IMR-90 (cell line): ENCODE measurements at regions not wholly inside any gene's neighbourhood (a gene's known extent, or its start where the extent isn't known, plus 50 kb on each side); places are given as distances from the start of the nearest gene placed in this dataset.

Source experiments
- ATAC-seq: fragments of 200-7000 bp; cut with Tn5 transposase; 2 replicates; pipeline ENCODE4 v1.9.1; 2020; ENCODE audit warnings: low read depth, mild to moderate bottlenecking, moderate library complexity
- BruUV-seq: library from RNA; stranded (reverse); fragments of 400-500 nt; replicated peaks from 2 replicates; lab custom pipeline; 2021; lab: Mats Ljungman, UMichigan
- CTCF ChIA-PET: fragments of 300-600 bp; formaldehyde crosslinking; extraction: SDS; loops from one replicate; lab custom pipeline; 2021; ENCODE audit warnings: antibody characterized with exemption; lab: Yijun Ruan, JAX
- POLR2A ChIA-PET: fragments of 300-600 bp; sonication (Branson Sonifier 250); formaldehyde crosslinking; loops from one replicate; lab custom pipeline; 2022; ENCODE audit warnings: antibody characterized with exemption; ENCODE audit not compliant: unreplicated experiment; lab: Charles Lee
- DNase-seq: peaks from one replicate; pipeline ENCODE4 v3.0.0; 2013
- H2AFZ ChIP-seq: replicated peaks from 2 replicates; pipeline ENCODE3; 2013; ENCODE audit warnings: low read length, mild to moderate bottlenecking; ENCODE audit not compliant: poor library complexity
- H2AK5ac ChIP-seq: 2 replicates; pipeline ENCODE4 v1.6.1; 2013; ENCODE audit warnings: low read depth, low read length, inconsistent platforms
- H2AK9ac ChIP-seq: replicated peaks from 2 replicates; pipeline ENCODE3; 2013; ENCODE audit warnings: mild to moderate bottlenecking, low read depth, low read length, moderate library complexity; ENCODE audit not compliant: poor library complexity
- H2BK120ac ChIP-seq: 2 replicates; pipeline ENCODE4 v1.6.1; 2013; ENCODE audit warnings: low read depth, low read length, inconsistent platforms
- H2BK15ac ChIP-seq: 3 replicates; pipeline ENCODE4 v1.6.1; 2013; ENCODE audit warnings: low read depth, low read length, inconsistent platforms
- H2BK20ac ChIP-seq: 2 replicates; pipeline ENCODE4 v1.6.1; 2013; ENCODE audit warnings: low read depth, mild to moderate bottlenecking, inconsistent platforms, low read length, moderate library complexity
- H2BK5ac ChIP-seq: 2 replicates; pipeline ENCODE4 v1.6.1; 2013; ENCODE audit warnings: mild to moderate bottlenecking, low read depth, low read length, inconsistent platforms; ENCODE audit not compliant: poor library complexity, severe bottlenecking
- H3K14ac ChIP-seq: replicated peaks from 2 replicates; pipeline ENCODE4 v1.6.1; 2013; ENCODE audit warnings: low read depth, low read length, inconsistent platforms
- H3K18ac ChIP-seq: 2 replicates; pipeline ENCODE4 v1.6.1; 2013; ENCODE audit warnings: low read depth, low read length, control low read depth
- H3K23ac ChIP-seq: 2 replicates; pipeline ENCODE4 v1.6.1; 2013; ENCODE audit warnings: low read depth, low read length, inconsistent platforms
- H3K27ac ChIP-seq: 2 replicates; pipeline ENCODE4 v1.5.1; 2013; ENCODE audit warnings: mild to moderate bottlenecking, control low read depth, low read length; ENCODE audit not compliant: insufficient read depth
- H3K27me3 ChIP-seq: 2 replicates; pipeline ENCODE4 v1.6.1; 2013; ENCODE audit warnings: low read length; ENCODE audit not compliant: control insufficient read depth, insufficient read depth
- H3K36me3 ChIP-seq: 2 replicates; pipeline ENCODE4 v1.6.1; 2013; ENCODE audit warnings: low read length, mixed read lengths; ENCODE audit not compliant: control insufficient read depth, insufficient read depth
- H3K4ac ChIP-seq: 2 replicates; pipeline ENCODE4 v1.6.1; 2013; ENCODE audit warnings: low read depth, low read length, inconsistent platforms
- H3K4me1 ChIP-seq: 2 replicates; pipeline ENCODE4 v1.6.1; 2013; ENCODE audit warnings: low read length, mixed read lengths; ENCODE audit not compliant: control insufficient read depth, insufficient read depth
- H3K4me2 ChIP-seq: 2 replicates; pipeline ENCODE4 v1.6.1; 2013; ENCODE audit warnings: low read depth, mild to moderate bottlenecking, control low read depth, low read length, moderate library complexity
- H3K4me3 ChIP-seq: 2 replicates; pipeline ENCODE4 v1.5.1; 2013; ENCODE audit warnings: low read depth, mild to moderate bottlenecking, control low read depth, low read length, moderate library complexity; ENCODE audit not compliant: insufficient read depth
- H3K56ac ChIP-seq: 2 replicates; pipeline ENCODE4 v1.6.1; 2013; ENCODE audit warnings: low read length, inconsistent platforms; ENCODE audit not compliant: insufficient read depth; ENCODE audit errors: extremely low read depth
- H3K79me1 ChIP-seq, 2 experiments: 2 replicates each; pipeline ENCODE4 v1.6.1; 2013; ENCODE audit warnings: low read length in 2 of 2, inconsistent platforms in 1 of 2, low read depth in 1 of 2
- H3K9ac ChIP-seq: 2 replicates; pipeline ENCODE4 v1.6.1; 2013; ENCODE audit warnings: low read depth, low read length, control low read depth
- H3K9me1 ChIP-seq: 2 replicates; pipeline ENCODE4 v1.6.1; 2013; ENCODE audit warnings: low read length, inconsistent platforms; ENCODE audit not compliant: insufficient read depth
- H3K9me3 ChIP-seq: 2 replicates; pipeline ENCODE4 v1.6.1; 2013; ENCODE audit warnings: low read length; ENCODE audit not compliant: control insufficient read depth, insufficient read depth
- H4K20me1 ChIP-seq: 2 replicates; pipeline ENCODE4 v1.6.1; 2013; ENCODE audit warnings: low read length, inconsistent platforms; ENCODE audit not compliant: insufficient read depth
- H4K5ac ChIP-seq: 2 replicates; pipeline ENCODE4 v1.6.1; 2013; ENCODE audit warnings: mild to moderate bottlenecking, low read depth, low read length, control low read depth
- H4K8ac ChIP-seq, 2 experiments: 2 replicates each; pipeline ENCODE4 v1.6.1; 2013; ENCODE audit warnings: low read depth in 2 of 2, low read length in 2 of 2, control low read depth in 1 of 2, inconsistent platforms in 1 of 2
- H4K91ac ChIP-seq: 2 replicates; pipeline ENCODE4 v1.6.1; 2013; ENCODE audit warnings: low read depth, low read length, inconsistent platforms; ENCODE audit not compliant: insufficient read depth
- BHLHE40 ChIP-seq: fragments of 150-350 bp; IDR thresholded peaks from 2 replicates; pipeline ENCODE4 v1.6.1; 2016; ENCODE audit warnings: mild to moderate bottlenecking, low read depth, low read length
- CTCF ChIP-seq: conservative IDR thresholded peaks from 2 replicates; pipeline ENCODE4 v1.5.1; 2012; ENCODE audit warnings: mild to moderate bottlenecking, low read depth, low read length, improper control_type of control experiment
- ELK1 ChIP-seq: fragments of 150-350 bp; IDR thresholded peaks from 2 replicates; pipeline ENCODE4 v1.6.1; 2016; ENCODE audit warnings: low read depth, mild to moderate bottlenecking, low read length, moderate library complexity, borderline replicate concordance
- POLR2A ChIP-seq: IDR thresholded peaks from 2 replicates; pipeline ENCODE4 v1.6.1; 2012; ENCODE audit warnings: mild to moderate bottlenecking, low read depth, low read length
- RFX5 ChIP-seq: IDR thresholded peaks from 2 replicates; pipeline ENCODE4 v1.8.0; 2012; ENCODE audit warnings: low read depth, mild to moderate bottlenecking, low read length, moderate library complexity
- WGBS, 2 experiments: methylation state at CpG; one replicate each; pipeline versions ENCODE4 v1.1.5 to v1.1.7; 2013; ENCODE audit warnings: missing lambda C conversion rate in 2 of 2; ENCODE audit not compliant: insufficient read length in 1 of 2; ENCODE audit errors: extremely low coverage in 2 of 2; 5-methylcytosine and 5-hydroxymethylcytosine counted together
- dilution Hi-C: fragments of 300-500 bp; cut with HindIII; formaldehyde crosslinking; loops from one replicate; pipeline ENCODE4 v1.14.3; 2018; ENCODE audit warnings: low sequenced_read_pairs; ENCODE audit not compliant: unreplicated experiment
- in situ Hi-C: fragments of 300-500 bp; cut with MboI; formaldehyde crosslinking; loops from 3 replicates; pipeline ENCODE4 v1.14.3; 2019; ENCODE audit warnings: low sequenced_read_pairs, inconsistent platforms, mixed read lengths
- intact Hi-C: fragments of 100-400 bp; cut with micrococcal nuclease; formaldehyde crosslinking; loops from 2 replicates; pipeline ENCODE4 v1.10.0; 2022

GRCh38 chr22:27650572-27650971, 151.0 kb downstream of the MN1 start:
- no peak overlapping the region for H4K8ac ChIP-seq
- no peak overlapping the region for H3K4ac ChIP-seq
- H2AK9ac ChIP-seq = no peak overlapping the region
- no TSS peak for BruUV-seq
- in situ Hi-C loops (no loop called here), intact Hi-C loops (no loop called here), dilution Hi-C loops (no loop called here)
- WGBS, 2 experiments = no CpG with 5 or more reads among the region's 10 CpGs
- no peak overlapping the region for H3K9ac ChIP-seq
- no peak overlapping the region for H2BK15ac ChIP-seq
- no peak overlapping the region for H2AFZ ChIP-seq
- no peak overlapping the region for H3K14ac ChIP-seq
- peaks cover 25% of the 10 kb centered on the region for H3K27me3 ChIP-seq
- DNase-seq = no peak
- no peak overlapping the region for H3K56ac ChIP-seq
- no peak overlapping the region for H4K5ac ChIP-seq
- H3K18ac ChIP-seq = no peak overlapping the region
- no peaks in the 10 kb centered on the region for H3K9me3 ChIP-seq
- TF ChIP-seq RFX5 = no peak
- no peak for TF ChIP-seq POLR2A
- no peak for TF ChIP-seq CTCF
- no peak for TF ChIP-seq ELK1
- no peak for TF ChIP-seq BHLHE40
- H4K20me1 ChIP-seq = no peaks in the 10 kb centered on the region
- no peak overlapping the region for H3K4me2 ChIP-seq
- POLR2A ChIA-PET = no interaction called here
- H3K9me1 ChIP-seq = 0 out of 2 replicates have a peak, but pooled peaks cover 3% of the 10 kb centered on the region
- no peak overlapping the region for H3K27ac ChIP-seq
- no peaks in the 10 kb centered on the region for H3K36me3 ChIP-seq
- no peaks in the 10 kb centered on the region for H3K79me1 ChIP-seq
- H2BK5ac ChIP-seq = no peak overlapping the region
- H2BK20ac ChIP-seq = no peak overlapping the region
- ATAC-seq = no peak
- no peak overlapping the region for H3K23ac ChIP-seq
- no peak overlapping the region for H2BK120ac ChIP-seq
- peaks cover 4% of the 10 kb centered on the region; the same call in 1 of the 2 replicates for H3K4me1 ChIP-seq
- H4K91ac ChIP-seq = no peak overlapping the region
- no peak overlapping the region for H2AK5ac ChIP-seq
- H3K4me3 ChIP-seq = no peak overlapping the region
- CTCF ChIA-PET = no interaction called here
